ENCODE measurements at regions not wholly inside any gene's neighbourhood (a gene's known extent, or its start where the extent isn't known, plus 50 kb on each side); places are given as distances from the start of the nearest gene placed in this dataset.

GRCh38 chr10:117740691-117741222 lies 198.2 kb downstream of the EMX2 start (continued):
- no peak for TF ChIP-seq ZNF462 (CRISPR knock-in tag; IDR thresholded peaks at IDR 0.05)
- TF ChIP-seq POLR2AphosphoS5 (IDR thresholded peaks at IDR 0.05; ENCODE audit: low read depth): no peak
- no peak for TF ChIP-seq NANOG (IDR thresholded peaks at IDR 0.05; ENCODE audit: borderline replicate concordance)
- TF ChIP-seq, protein P1, sequence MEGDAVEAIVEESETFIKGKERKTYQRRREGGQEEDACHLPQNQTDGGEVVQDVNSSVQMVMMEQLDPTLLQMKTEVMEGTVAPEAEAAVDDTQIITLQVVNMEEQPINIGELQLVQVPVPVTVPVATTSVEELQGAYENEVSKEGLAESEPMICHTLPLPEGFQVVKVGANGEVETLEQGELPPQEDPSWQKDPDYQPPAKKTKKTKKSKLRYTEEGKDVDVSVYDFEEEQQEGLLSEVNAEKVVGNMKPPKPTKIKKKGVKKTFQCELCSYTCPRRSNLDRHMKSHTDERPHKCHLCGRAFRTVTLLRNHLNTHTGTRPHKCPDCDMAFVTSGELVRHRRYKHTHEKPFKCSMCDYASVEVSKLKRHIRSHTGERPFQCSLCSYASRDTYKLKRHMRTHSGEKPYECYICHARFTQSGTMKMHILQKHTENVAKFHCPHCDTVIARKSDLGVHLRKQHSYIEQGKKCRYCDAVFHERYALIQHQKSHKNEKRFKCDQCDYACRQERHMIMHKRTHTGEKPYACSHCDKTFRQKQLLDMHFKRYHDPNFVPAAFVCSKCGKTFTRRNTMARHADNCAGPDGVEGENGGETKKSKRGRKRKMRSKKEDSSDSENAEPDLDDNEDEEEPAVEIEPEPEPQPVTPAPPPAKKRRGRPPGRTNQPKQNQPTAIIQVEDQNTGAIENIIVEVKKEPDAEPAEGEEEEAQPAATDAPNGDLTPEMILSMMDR (conservative IDR thresholded peaks at IDR 0.05; ENCODE audit: low read depth in 2 of 2): no peak
- TF ChIP-seq EZH2 (IDR thresholded peaks at IDR 0.05; ENCODE audit: low read depth, unreplicated experiment): no peak
- no peak for TF ChIP-seq CREB1 (CRISPR knock-in tag; IDR thresholded peaks at IDR 0.05; ENCODE audit: low read depth)
- no peak for TF ChIP-seq ZNF114 (CRISPR knock-in tag; IDR thresholded peaks at IDR 0.05)
- TF ChIP-seq REST (IDR thresholded peaks at IDR 0.05; ENCODE audit: unreplicated experiment): no peak

Measured in GM23338 (cell line).